HEK293 (cell line): ENCODE measurements at regions not wholly inside any gene's neighbourhood (a gene's known extent, or its start where the extent isn't known, plus 50 kb on each side); places are given as distances from the start of the nearest gene placed in this dataset.

Experiments
- CTCF ChIA-PET: fragments of 350-600 bp; formaldehyde crosslinking; extraction: SDS; loops from one replicate; lab custom pipeline; 2021; ENCODE audit warnings: antibody characterized with exemption; lab: Yijun Ruan, JAX
- POLR2A ChIA-PET: fragments of 300-600 bp; formaldehyde crosslinking; extraction: SDS; loops from one replicate; lab custom pipeline; 2020; ENCODE audit warnings: antibody characterized with exemption, inconsistent platforms; lab: Yijun Ruan, JAX
- H3K27ac ChIP-seq: fragments of 200-500 bp; sonication (Bioruptor generic); 2 replicates; pipeline ENCODE4 v1.5.1; 2014; ENCODE audit warnings: low read depth, low read length, control low read depth, inconsistent platforms; ENCODE audit errors: extremely low read depth
- H3K36me3 ChIP-seq, 2 experiments: fragments of 200-500 bp in 1 of 2; sonication (Bioruptor generic) in 1 of 2; 1 replicate in 1 of 2; 2 replicates in 1 of 2; pipeline ENCODE4 v1.5.1; 2014 to 2017; ENCODE audit warnings: inconsistent platforms in 2 of 2, low read length in 2 of 2; ENCODE audit not compliant: control insufficient read depth in 2 of 2, insufficient read depth in 1 of 2
- H3K4me1 ChIP-seq: fragments of 200-500 bp; sonication (Bioruptor generic); 2 replicates; pipeline ENCODE4 v1.5.1; 2014; ENCODE audit warnings: mild to moderate bottlenecking, low read length, inconsistent platforms; ENCODE audit not compliant: control insufficient read depth, insufficient read depth
- H3K4me3 ChIP-seq: 2 replicates; pipeline ENCODE4 v1.5.1; 2011; ENCODE audit warnings: low read depth, mild to moderate bottlenecking, control low read depth, low read length, moderate library complexity
- H3K9me3 ChIP-seq: fragments of 200-500 bp; sonication (Bioruptor generic); 2 replicates; pipeline ENCODE4 v1.5.1; 2014; ENCODE audit warnings: low read depth, low read length, inconsistent platforms; ENCODE audit not compliant: control insufficient read depth, insufficient read depth
- FEZF1 ChIP-seq: fragments of 450-650 bp; formaldehyde crosslinking; IDR thresholded peaks from 2 replicates; pipeline ENCODE4 v1.5.1; 2016; ENCODE audit warnings: missing biosample characterization, missing genetic modification characterization
- GLI2 ChIP-seq: fragments of 450-650 bp; formaldehyde crosslinking; IDR thresholded peaks from 2 replicates; pipeline ENCODE4; 2017; ENCODE audit warnings: missing biosample characterization, missing genetic modification characterization, low read depth, borderline replicate concordance
- HOXA7 ChIP-seq: sonication (generic); formaldehyde crosslinking; IDR thresholded peaks from 2 replicates; pipeline ENCODE4 v1.8.1; 2022; ENCODE audit warnings: missing genetic modification reagents, borderline replicate concordance
- KLF1 ChIP-seq: fragments of 450-650 bp; formaldehyde crosslinking; IDR thresholded peaks from 2 replicates; pipeline ENCODE4 v1.5.1; 2016; ENCODE audit warnings: missing biosample characterization, missing genetic modification characterization
- KLF7 ChIP-seq: fragments of 450-650 bp; formaldehyde crosslinking; IDR thresholded peaks from 2 replicates; pipeline ENCODE4 v1.5.1; 2016; ENCODE audit warnings: missing biosample characterization, missing genetic modification characterization, borderline replicate concordance
- OVOL3 ChIP-seq: fragments of 450-650 bp; formaldehyde crosslinking; IDR thresholded peaks from 2 replicates; pipeline ENCODE4 v1.5.1; 2016; ENCODE audit warnings: missing biosample characterization, missing genetic modification characterization
- PRDM10 ChIP-seq: fragments of 450-650 bp; formaldehyde crosslinking; IDR thresholded peaks from 2 replicates; pipeline ENCODE4 v1.5.1; 2016; ENCODE audit warnings: missing biosample characterization, missing genetic modification characterization
- SP2 ChIP-seq: fragments of 450-650 bp; formaldehyde crosslinking; IDR thresholded peaks from 2 replicates; pipeline ENCODE4 v1.5.1; 2016; ENCODE audit warnings: missing biosample characterization, missing genetic modification characterization
- SP3 ChIP-seq: fragments of 450-650 bp; formaldehyde crosslinking; IDR thresholded peaks from 2 replicates; pipeline ENCODE4 v1.5.1; 2016; ENCODE audit warnings: missing biosample characterization, missing genetic modification characterization
- YY2 ChIP-seq: fragments of 450-650 bp; formaldehyde crosslinking; IDR thresholded peaks from 2 replicates; pipeline ENCODE4 v1.5.1; 2016; ENCODE audit warnings: missing biosample characterization, missing genetic modification characterization
- ZBTB10 ChIP-seq: fragments of 450-650 bp; formaldehyde crosslinking; IDR thresholded peaks from 2 replicates; pipeline ENCODE4 v1.5.1; 2016; ENCODE audit warnings: missing biosample characterization, missing genetic modification characterization
- ZBTB8A ChIP-seq: fragments of 450-650 bp; formaldehyde crosslinking; IDR thresholded peaks from 2 replicates; pipeline ENCODE4 v1.5.1; 2016; ENCODE audit warnings: missing biosample characterization, missing genetic modification characterization
- ZNF121 ChIP-seq: fragments of 450-650 bp; formaldehyde crosslinking; IDR thresholded peaks from 2 replicates; pipeline ENCODE4 v1.5.1; 2016; ENCODE audit warnings: missing biosample characterization, missing genetic modification characterization
- ZNF140 ChIP-seq: fragments of 450-650 bp; formaldehyde crosslinking; IDR thresholded peaks from 2 replicates; pipeline ENCODE4 v1.5.1; 2016; ENCODE audit warnings: missing biosample characterization, missing genetic modification characterization
- ZNF16 ChIP-seq: fragments of 450-650 bp; formaldehyde crosslinking; IDR thresholded peaks from 2 replicates; pipeline ENCODE4 v1.5.1; 2016; ENCODE audit warnings: low read depth, missing biosample characterization, missing genetic modification characterization
- ZNF19 ChIP-seq: fragments of 450-650 bp; formaldehyde crosslinking; IDR thresholded peaks from 2 replicates; pipeline ENCODE4; 2016; ENCODE audit warnings: missing biosample characterization, missing genetic modification characterization, low read depth
- ZNF23 ChIP-seq: fragments of 450-650 bp; formaldehyde crosslinking; IDR thresholded peaks from 2 replicates; pipeline ENCODE4 v1.5.1; 2016; ENCODE audit warnings: missing biosample characterization, missing genetic modification characterization, borderline replicate concordance
- ZNF404 ChIP-seq: fragments of 450-650 bp; formaldehyde crosslinking; IDR thresholded peaks from 2 replicates; pipeline ENCODE4 v1.5.1; 2017; ENCODE audit warnings: missing biosample characterization, missing genetic modification characterization
- ZNF433 ChIP-seq: fragments of 450-650 bp; formaldehyde crosslinking; IDR thresholded peaks from 2 replicates; pipeline ENCODE4 v1.5.1; 2016; ENCODE audit warnings: missing biosample characterization, missing genetic modification characterization, low read depth
- ZNF548 ChIP-seq: fragments of 450-650 bp; formaldehyde crosslinking; IDR thresholded peaks from 2 replicates; pipeline ENCODE4 v1.5.1; 2016; ENCODE audit warnings: missing biosample characterization, missing genetic modification characterization
- ZNF629 ChIP-seq: fragments of 450-650 bp; formaldehyde crosslinking; IDR thresholded peaks from 2 replicates; pipeline ENCODE4 v1.5.1; 2017; ENCODE audit warnings: missing biosample characterization, missing genetic modification characterization
- ZNF76 ChIP-seq: fragments of 450-650 bp; formaldehyde crosslinking; IDR thresholded peaks from 2 replicates; pipeline ENCODE4; 2016; ENCODE audit warnings: low read depth, missing biosample characterization, missing genetic modification characterization, borderline replicate concordance
- ZNF768 ChIP-seq: fragments of 450-650 bp; formaldehyde crosslinking; IDR thresholded peaks from 2 replicates; pipeline ENCODE4 v1.5.1; 2018; ENCODE audit warnings: missing biosample characterization, mild to moderate bottlenecking, missing genetic modification characterization
- ZNF785 ChIP-seq: fragments of 450-650 bp; formaldehyde crosslinking; IDR thresholded peaks from 2 replicates; pipeline ENCODE4 v1.5.1; 2016; ENCODE audit warnings: missing biosample characterization, missing genetic modification characterization
- ZNF837 ChIP-seq: fragments of 450-650 bp; formaldehyde crosslinking; IDR thresholded peaks from 2 replicates; pipeline ENCODE4 v1.5.1; 2016; ENCODE audit warnings: missing biosample characterization, missing genetic modification characterization
- ZNF843 ChIP-seq: fragments of 450-650 bp; formaldehyde crosslinking; IDR thresholded peaks from 2 replicates; pipeline ENCODE4 v1.5.1; 2016; ENCODE audit warnings: missing biosample characterization, missing genetic modification characterization
- ZSCAN30 ChIP-seq: fragments of 450-650 bp; IDR thresholded peaks from 2 replicates; pipeline ENCODE4 v1.5.1; 2018; ENCODE audit warnings: missing biosample characterization, mild to moderate bottlenecking, missing genetic modification characterization, moderate library complexity
- TF ChIP-seq, protein P1 (sequence below): fragments of 450-650 bp; formaldehyde crosslinking; IDR thresholded peaks from 2 replicates; pipeline ENCODE4 v1.5.1; 2017; ENCODE audit warnings: missing biosample characterization, missing genetic modification characterization
- TF ChIP-seq, protein P2 (sequence below): fragments of 450-650 bp; IDR thresholded peaks from 2 replicates; pipeline ENCODE4 v1.5.1; 2018; ENCODE audit warnings: missing biosample characterization, missing genetic modification characterization

DNA sequence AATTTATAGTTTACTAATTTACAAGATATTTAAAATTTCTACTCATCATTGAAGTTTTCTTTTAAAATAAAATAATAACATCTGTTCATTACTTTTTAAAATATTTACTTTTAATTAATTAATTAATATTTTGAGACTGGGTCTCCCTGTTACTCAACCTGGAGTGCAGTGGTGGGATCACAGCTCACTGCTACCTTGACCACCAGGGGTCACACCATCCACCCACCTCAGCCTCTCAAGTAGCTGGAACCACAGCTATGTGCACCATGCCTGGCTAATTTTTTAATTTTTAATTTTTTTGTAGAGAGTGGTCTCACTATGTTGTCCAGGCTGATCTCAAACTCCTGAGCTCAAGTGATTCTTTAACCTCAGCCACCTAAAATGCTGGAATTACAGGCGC is 1013.6 kb downstream of the CDH9 start (continued):
- TF ChIP-seq ZNF548 (tag by site-specific recombination) (no peak), KLF7 (no peak)
- TF ChIP-seq, all 188 proteins: peak for 0

- H3K36me3 ChIP-seq: no peaks in the 10 kb centered on the region
- no peak for TF ChIP-seq SP3
- TF ChIP-seq ZNF140: no peak
- TF ChIP-seq ZNF121 (tag by site-specific recombination): no peak
- TF ChIP-seq, protein P1, sequence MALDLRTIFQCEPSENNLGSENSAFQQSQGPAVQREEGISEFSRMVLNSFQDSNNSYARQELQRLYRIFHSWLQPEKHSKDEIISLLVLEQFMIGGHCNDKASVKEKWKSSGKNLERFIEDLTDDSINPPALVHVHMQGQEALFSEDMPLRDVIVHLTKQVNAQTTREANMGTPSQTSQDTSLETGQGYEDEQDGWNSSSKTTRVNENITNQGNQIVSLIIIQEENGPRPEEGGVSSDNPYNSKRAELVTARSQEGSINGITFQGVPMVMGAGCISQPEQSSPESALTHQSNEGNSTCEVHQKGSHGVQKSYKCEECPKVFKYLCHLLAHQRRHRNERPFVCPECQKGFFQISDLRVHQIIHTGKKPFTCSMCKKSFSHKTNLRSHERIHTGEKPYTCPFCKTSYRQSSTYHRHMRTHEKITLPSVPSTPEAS (tag by site-specific recombination): no peak
- TF ChIP-seq OVOL3 (tag by site-specific recombination): no peak
- no peak for TF ChIP-seq ZBTB10
- no peak for TF ChIP-seq ZNF16 (tag by site-specific recombination)
- no peak for TF ChIP-seq ZNF548 (tag by site-specific recombination)
- no peak for TF ChIP-seq ZNF768
- no peak for TF ChIP-seq ZNF19 (tag by site-specific recombination)
- TF ChIP-seq ZNF23 (tag by site-specific recombination): no peak
- no peak for TF ChIP-seq ZNF837 (tag by site-specific recombination)
- TF ChIP-seq FEZF1 (tag by site-specific recombination): no peak
- TF ChIP-seq KLF1: no peak
- TF ChIP-seq SP2 (tag by site-specific recombination): no peak
- no peak for TF ChIP-seq ZNF404 (tag by site-specific recombination)
- H3K4me1 ChIP-seq: no peaks in the 10 kb centered on the region
- ChIA-PET POLR2A (no interaction called here), CTCF (no interaction called here)
- no peak overlapping the region for H3K27ac ChIP-seq
- H3K4me3 ChIP-seq: no peak overlapping the region
- H3K9me3 ChIP-seq: no peaks in the 10 kb centered on the region; the same call in 1 of the 2 replicates
These were observed 1015.0 kb downstream of the CDH9 start for GRCh38 chr5:26023361-26023760.

DNA sequence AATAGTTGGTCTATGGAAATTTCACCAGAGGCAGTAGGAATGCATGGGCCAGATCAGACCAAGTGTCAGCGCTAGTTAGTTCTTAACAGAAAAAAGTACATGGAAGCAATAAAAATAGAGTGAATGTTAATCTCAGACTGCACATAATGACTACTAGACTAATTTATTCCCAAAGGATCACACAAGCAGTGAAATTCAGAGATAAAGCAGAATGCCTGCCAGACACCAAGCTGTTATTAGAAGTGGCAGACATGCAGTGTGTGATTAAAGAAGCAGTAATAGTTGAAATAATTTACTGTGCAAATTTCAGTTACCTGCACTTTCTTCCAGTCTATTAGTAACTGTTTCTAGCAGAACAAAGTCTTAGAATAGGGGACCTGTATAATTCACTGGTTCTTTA is 1024.2 kb downstream of the CDH9 start:
- Histone ChIP-seq H3K36me3 (no peaks in the 10 kb centered on the region), H3K4me1 (no peaks in the 10 kb centered on the region), H3K27ac (no peak overlapping the region), H3K4me3 (no peak overlapping the region), H3K9me3 (no peaks in the 10 kb centered on the region)
- ChIA-PET CTCF (no interaction called here), POLR2A (no interaction called here)
- TF ChIP-seq, protein P2, sequence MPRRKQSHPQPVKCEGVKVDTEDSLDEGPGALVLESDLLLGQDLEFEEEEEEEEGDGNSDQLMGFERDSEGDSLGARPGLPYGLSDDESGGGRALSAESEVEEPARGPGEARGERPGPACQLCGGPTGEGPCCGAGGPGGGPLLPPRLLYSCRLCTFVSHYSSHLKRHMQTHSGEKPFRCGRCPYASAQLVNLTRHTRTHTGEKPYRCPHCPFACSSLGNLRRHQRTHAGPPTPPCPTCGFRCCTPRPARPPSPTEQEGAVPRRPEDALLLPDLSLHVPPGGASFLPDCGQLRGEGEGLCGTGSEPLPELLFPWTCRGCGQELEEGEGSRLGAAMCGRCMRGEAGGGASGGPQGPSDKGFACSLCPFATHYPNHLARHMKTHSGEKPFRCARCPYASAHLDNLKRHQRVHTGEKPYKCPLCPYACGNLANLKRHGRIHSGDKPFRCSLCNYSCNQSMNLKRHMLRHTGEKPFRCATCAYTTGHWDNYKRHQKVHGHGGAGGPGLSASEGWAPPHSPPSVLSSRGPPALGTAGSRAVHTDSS (tag by site-specific recombination): no peak
- TF ChIP-seq PRDM10 (tag by site-specific recombination) (no peak), ZNF843 (no peak), ZBTB8A (tag by site-specific recombination) (no peak), HOXA7 (CRISPR knock-in tag) (no peak), ZNF629 (tag by site-specific recombination) (no peak), ZNF433 (tag by site-specific recombination) (no peak), YY2 (tag by site-specific recombination) (no peak), ZNF76 (tag by site-specific recombination) (no peak), GLI2 (tag by site-specific recombination) (no peak), ZNF785 (tag by site-specific recombination) (no peak), ZSCAN30 (no peak)
